ENCODE measurements at regions not wholly inside any gene's neighbourhood (a gene's known extent, or its start where the extent isn't known, plus 50 kb on each side); places are given as distances from the start of the nearest gene placed in this dataset.
A peak's percentile ranks its signal among the peaks of the same experiment; 100 is the strongest.

DNA sequence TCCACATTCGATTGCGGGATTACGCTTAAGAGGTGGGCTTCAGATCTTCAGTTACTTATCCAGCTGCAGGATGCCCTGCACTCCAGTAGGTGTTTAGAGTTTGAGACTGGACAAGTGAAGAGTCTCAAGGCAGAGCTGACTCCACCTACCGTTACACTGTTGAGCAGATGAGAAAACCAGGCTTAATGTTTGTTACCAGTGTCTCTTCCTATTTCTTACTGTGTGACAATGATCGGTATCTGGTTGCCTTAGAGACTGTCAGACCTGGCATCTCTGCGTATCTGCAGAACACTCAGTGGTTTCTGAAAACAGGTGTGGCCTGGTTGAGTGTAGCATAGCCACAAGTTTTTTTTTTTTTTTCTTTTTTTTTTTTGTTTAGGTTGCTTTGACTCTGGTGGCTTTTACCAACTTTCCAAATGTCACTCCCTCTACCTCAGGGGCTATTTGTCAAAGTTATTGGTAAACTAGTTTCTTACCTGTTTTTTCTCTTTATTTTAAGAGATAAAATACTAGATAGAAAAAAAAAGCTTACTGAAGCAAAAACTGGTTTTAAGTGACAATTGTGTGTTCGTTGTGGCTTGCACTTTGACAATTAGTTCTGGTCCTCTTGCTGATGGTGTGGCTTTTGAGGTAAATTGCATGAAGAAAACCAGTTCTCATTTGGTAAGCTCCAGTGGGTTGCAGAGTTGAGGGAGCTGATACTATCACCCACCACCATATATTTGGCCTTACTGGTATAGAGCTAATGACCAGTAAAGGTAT lies 284.8 kb downstream of the ETS1 start:
- DNase-seq (ENCODE audit: low read depth in 4 of 4, low spot score in 3 of 4) = no peak

DNA sequence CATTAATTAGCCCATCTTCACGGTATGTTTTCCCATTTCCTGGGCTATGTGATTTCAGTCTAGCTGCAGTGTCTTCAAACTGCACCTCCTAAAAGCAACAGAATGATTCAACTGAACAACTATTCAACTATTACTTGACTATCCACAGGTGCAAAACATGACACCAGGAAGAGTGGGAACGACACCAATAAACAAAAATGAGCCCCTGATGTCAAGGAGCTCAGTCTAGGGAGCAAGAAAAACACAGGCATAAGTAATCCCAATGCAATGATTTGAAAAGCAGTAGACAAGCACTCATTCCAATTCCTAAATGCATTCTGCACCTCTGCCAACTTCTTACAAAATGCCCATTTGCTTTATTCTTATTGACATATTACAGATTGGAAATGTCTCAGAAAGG lies 285.6 kb downstream of the ETS1 start:
- DNase-seq (ENCODE audit: low read depth in 4 of 4, low spot score in 3 of 4) = no peak

- DNase-seq (ENCODE audit: low read depth in 4 of 4, low spot score in 3 of 4) = no peak
Observed at GRCh38 chr11:128300785-128301184, 286.6 kb downstream of the ETS1 start.

DNA sequence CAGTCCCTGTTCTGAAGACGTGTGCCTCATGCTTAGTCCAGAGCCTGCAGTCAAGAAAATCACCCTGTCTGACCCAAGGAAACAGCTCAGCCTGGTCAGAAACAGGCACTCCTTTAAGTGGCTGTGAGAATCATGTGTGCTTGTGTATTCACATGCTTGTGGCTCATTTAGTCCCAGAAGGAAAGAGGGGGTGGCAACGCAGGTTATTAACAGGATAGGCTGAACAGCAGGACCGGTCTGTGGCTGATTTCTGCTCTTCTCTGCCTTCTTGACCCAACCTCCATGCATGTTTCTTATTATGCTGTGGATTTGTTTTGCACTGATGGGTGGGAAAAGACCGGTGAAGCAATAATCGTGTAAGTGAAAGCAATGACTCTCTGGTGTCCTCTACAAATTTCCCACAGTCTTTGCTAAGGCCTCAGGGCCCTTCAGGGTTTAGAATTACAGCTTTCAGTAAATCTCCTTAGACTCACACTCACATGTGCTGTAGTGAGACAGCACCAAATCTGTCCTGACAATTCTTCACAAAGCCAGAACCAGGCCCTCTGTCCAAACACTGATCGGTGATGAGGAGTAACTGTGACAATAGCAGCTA lies 288.1 kb downstream of the ETS1 start:
- no peak for DNase-seq (ENCODE audit: low read depth in 4 of 4, low spot score in 3 of 4)

DNA sequence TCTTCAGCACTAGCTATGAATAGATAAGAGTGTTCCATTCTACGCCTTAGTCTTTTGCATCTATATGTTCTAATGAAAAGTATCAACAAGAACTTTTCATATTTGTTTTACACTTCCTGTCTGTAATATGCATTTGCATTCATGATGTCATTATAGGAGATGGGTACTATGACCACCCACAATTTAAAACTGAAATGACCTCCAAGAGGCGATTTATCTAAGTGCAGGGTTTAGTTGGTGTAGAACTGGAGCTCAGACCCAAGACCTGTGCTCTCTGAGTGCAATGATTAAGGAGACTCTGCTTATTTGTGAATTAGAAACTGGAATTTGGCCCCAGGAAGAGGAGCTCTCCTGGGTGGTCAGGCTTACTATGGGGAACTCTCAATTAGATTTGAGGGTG lies 289.1 kb downstream of the ETS1 start:
- no peak for DNase-seq (ENCODE audit: low read depth in 4 of 4, low spot score in 3 of 4)

- no peak for DNase-seq (ENCODE audit: low read depth in 4 of 4, low spot score in 3 of 4)
Observed at GRCh38 chr11:128297805-128298204, 289.6 kb downstream of the ETS1 start.

DNA sequence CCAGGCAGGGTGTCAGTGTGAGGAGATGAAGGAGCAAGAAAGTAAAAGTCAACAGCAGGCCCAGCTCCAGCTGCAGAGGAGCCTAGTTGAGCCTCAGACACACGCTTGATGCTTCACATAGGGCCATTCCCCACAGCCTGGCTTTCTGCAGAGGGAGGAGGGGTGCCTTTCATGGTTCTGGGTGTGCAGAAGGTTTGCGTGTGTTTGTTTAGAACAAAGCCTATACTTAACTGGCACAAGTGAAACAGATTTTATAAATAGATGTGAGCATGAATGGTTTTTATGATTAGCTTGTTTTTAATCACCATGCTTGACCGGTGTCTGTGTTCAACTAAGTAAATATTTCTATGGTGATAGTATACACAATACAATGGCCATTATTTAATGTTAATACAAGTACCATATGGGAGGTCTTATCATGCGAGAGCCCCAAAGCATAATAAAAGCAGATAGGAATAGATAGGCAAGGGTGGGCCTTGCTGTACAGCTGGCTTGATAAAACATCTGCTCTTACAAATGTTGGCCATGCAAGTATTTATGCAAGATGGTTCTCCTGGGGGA lies 290.2 kb downstream of the ETS1 start:
- DNase-seq (ENCODE audit: low read depth in 4 of 4, low spot score in 3 of 4) = no peak

GRCh38 chr11:128294671-128295050 lies 292.7 kb downstream of the ETS1 start:
- no peak for DNase-seq (ENCODE audit: low read depth in 4 of 4, low spot score in 3 of 4)

DNA sequence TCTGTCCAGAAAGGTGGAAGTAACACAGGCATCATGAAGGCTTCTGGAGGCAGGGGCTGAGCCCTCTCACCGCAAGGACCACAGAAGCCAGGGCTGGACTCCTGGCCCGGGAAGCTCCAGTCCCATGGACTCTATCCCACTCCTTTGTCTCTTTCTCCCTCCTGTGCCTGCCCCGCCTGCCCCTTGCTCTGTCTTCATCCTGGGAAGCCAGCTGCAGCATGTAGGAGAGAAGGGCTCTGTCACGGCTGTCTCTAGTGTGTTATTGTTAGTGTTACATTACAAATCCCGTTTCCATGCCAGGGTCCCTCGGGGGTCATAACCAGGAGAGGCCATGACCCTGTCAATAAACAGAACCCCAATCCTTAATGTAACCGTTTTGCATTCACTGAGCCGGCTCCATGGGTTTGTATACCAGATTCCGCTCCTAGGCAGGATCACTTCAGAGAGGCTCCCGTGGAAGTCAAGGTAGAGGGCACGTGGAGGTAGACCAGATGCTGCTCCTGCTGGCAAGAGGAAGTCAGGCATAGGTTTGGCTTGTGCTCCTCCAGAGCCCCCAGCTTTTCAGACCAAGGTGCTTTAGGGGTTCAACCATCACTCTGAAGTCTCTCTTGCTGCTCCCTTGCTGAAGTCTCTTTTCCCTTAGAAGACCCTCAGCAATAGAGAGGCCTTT lies 293.2 kb downstream of the ETS1 start:
- DNase-seq (ENCODE audit: low read depth in 4 of 4, low spot score in 3 of 4) = no peak

DNA sequence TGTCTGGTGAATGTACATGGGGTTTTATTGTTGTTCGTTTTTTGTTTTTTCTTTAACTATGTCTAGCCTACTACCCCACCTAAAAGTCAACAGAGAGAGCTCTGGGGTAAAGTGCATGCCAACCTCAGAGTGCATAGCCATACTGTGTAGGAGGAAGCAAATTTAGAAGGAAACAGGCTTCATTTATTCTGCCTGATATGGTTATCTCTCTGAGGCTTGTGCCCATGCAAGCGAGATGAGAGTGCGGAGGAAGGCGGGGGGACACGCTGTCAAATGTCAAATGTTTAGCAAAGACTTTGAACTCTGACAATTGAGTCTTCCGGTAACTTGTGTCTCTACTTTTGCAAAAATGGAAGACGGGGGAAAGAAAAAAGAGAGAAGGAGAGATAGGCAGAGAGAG lies 295.5 kb downstream of the ETS1 start:
- no peak for DNase-seq (ENCODE audit: low read depth in 4 of 4, low spot score in 3 of 4)

DNA sequence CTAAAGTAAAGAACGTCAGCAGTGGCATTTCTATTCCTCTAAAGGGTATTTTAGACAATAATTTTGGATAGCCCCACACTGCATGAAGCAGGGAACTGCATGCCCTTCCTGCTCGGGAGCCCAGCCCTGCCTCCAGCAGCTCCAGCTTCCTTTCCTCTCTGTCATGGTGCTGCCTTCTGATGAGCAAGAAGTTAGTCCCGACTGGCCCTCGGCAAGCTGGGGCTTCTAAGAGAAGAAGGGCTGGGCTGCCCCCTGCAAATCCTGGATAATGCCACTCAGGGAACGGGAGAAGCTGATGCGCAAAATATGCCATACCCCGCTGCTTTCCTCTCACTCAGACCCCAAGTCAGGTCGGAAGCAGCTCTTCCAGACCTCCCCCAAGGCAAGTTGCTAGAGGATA lies 296.4 kb downstream of the ETS1 start:
- no peak for DNase-seq (ENCODE audit: low read depth in 4 of 4, low spot score in 3 of 4)

DNA sequence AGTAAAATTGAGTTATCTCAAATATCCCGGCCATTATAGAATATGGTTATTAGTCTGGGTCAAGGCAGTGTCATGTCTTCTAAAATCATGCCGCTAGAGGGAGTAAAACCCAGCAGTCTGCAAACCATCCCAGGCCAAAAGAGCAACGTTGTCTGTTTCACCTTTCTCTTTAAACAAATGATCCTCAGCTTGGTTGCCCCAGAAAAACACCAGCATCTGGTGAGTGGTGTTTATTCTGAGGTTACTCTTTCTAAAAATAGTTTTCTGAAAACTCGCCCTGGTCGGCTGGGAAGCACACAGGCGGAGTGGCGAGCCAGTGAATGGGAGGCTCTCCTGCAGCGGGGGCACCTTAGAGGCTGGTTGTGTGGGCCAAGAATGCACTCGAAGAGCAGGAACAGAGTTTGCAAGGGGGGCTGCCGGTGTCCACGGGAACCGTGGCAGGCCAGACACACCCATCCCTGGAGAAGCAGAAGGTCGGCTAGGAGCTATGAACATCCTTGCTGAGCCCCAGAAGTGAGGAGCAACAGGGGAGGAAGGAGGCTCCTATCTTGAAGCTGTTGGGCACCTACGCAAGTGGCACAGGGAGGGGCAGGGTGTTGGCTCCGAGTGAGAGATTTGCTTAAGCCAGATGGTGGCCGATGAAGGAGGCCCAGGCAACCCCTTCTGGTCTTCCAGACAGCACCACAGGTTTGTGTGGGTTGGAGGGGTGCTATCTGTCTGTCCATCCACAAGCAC lies 297.1 kb downstream of the ETS1 start:
- peak; percentile 43 to 64 (median 59) for DNase-seq (ENCODE audit: low read depth in 4 of 4, low spot score in 3 of 4)

- no peak for DNase-seq (ENCODE audit: low read depth in 4 of 4, low spot score in 3 of 4)
Observed at GRCh38 chr11:128289048-128289447, 298.3 kb downstream of the ETS1 start.

GRCh38 chr11:128288368-128288767 lies 299.0 kb downstream of the ETS1 start:
- no peak for DNase-seq (ENCODE audit: low read depth in 4 of 4, low spot score in 3 of 4)

GRCh38 chr11:128285321-128285720 lies 302.0 kb downstream of the ETS1 start:
- no peak for DNase-seq (ENCODE audit: low read depth in 4 of 4, low spot score in 3 of 4)

DNA sequence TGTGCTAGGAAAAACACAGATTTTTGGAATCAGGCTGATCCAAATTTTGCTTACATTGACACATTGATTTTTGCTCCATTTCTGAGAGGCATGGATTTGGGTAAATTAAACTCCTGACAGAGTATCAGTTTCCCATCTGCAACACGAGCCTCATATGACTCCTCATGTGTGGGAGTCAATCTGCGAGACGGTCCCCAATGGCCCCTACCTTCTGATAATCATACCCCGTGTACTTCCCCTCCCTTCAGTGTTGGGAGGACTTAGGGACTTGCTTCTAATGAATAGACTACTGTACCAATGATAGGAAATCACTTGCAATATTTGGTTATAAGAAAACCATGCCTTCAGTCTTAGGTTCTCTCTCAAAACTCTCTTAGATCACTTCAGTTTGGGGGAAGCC lies 302.7 kb downstream of the ETS1 start:
- DNase-seq (ENCODE audit: low read depth in 4 of 4, low spot score in 3 of 4) = no peak

- no peak for DNase-seq (ENCODE audit: low read depth in 4 of 4, low spot score in 3 of 4)
Observed at GRCh38 chr11:128283451-128283850, 303.9 kb downstream of the ETS1 start.

- no peak for DNase-seq (ENCODE audit: low read depth in 4 of 4, low spot score in 3 of 4)
Observed at GRCh38 chr11:128282053-128282452, 305.3 kb downstream of the ETS1 start.

DNA sequence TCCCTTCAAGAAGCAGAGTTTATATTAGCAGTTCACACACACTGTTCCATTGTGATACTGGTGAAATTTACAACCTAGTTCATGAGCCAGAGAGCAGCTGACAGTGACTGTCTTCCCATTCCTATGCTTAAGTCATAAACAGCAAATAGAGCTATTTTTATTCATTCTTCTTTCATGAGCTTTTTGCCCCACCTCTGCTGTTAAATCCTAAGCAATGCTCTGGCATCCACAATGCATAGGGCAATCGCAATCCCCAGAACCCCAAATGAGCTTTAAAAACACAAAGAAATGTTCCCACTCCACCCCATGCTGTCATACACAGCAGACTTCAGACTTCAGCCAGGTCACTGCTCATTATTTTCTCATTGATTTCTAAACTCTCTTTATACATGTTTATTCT lies 307.5 kb downstream of the ETS1 start:
- no peak for DNase-seq (ENCODE audit: low read depth in 4 of 4, low spot score in 3 of 4)

DNA sequence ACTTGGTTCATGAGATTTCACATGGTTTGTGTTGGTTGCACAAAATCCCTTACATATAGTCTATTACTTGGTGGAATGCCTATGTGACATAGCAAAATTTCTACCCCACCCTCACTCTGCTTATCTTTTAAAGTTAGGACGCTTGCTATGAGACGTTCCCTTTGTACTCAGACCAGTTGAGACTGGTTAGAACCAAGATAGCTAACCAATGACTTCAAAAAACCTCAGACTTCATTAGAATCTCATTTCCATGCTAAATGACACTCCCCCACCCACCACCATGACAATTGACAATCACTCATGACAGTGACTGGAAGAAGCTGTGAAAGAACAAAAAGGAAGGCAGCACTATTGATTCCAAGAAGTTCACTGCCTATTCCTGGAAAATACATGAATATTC lies 313.6 kb downstream of the ETS1 start:
- no peak for DNase-seq (ENCODE audit: low read depth in 4 of 4, low spot score in 3 of 4)

- DNase-seq (ENCODE audit: low read depth in 4 of 4, low spot score in 3 of 4) = no peak
Observed at GRCh38 chr11:128271401-128271800, 316.0 kb downstream of the ETS1 start.

All from right renal pelvis (tissue), 4 donors.